OCI-LY3 (cell line): ENCODE measurements at regions not wholly inside any gene's neighbourhood (a gene's known extent, or its start where the extent isn't known, plus 50 kb on each side); places are given as distances from the start of the nearest gene placed in this dataset.

ENCODE experiments used
- H2AFZ ChIP-seq: fragments of 200-600, 300-600 bp; shearing (Covaris generic); 2 replicates; pipeline ENCODE4 v1.6.0; 2014; ENCODE audit warnings: antibody characterized with exemption, low read depth, low read length
- H3K27ac ChIP-seq: fragments of 200-600, 300-600 bp; sonication (generic); 2 replicates; pipeline ENCODE4 v1.5.1; 2014; ENCODE audit warnings: mild to moderate bottlenecking, low read length, moderate library complexity, mixed read lengths
- H3K27me3 ChIP-seq: fragments of 200-600, 300-600 bp; sonication (generic); 2 replicates; pipeline ENCODE4 v1.6.1; 2014; ENCODE audit warnings: low read depth, low read length, mixed read lengths
- H3K36me3 ChIP-seq: fragments of 200-600, 300-600 bp; sonication (generic); replicated peaks from 2 replicates; pipeline ENCODE3; 2014; ENCODE audit warnings: low read depth, low read length, mixed read lengths
- H3K4me1 ChIP-seq: fragments of 300-600, 200-600 bp; sonication (generic); 2 replicates; pipeline ENCODE4 v1.6.1; 2014; ENCODE audit warnings: low read length, mixed read lengths
- H3K4me2 ChIP-seq: fragments of 200-600, 300-600 bp; sonication (generic); 2 replicates; pipeline ENCODE4 v1.6.1; 2014; ENCODE audit warnings: low read length, mixed read lengths
- H3K4me3 ChIP-seq: fragments of 300-600, 200-600 bp; sonication (generic); 2 replicates; pipeline ENCODE4 v1.5.1; 2014; ENCODE audit warnings: antibody characterized with exemption, mild to moderate bottlenecking, low read length, moderate library complexity
- H3K79me2 ChIP-seq: fragments of 300-600, 200-600 bp; shearing (Covaris generic); 2 replicates; pipeline ENCODE4 v1.6.1; 2014; ENCODE audit warnings: mild to moderate bottlenecking, low read length, mixed read lengths
- H3K9ac ChIP-seq: fragments of 300-600, 200-600 bp; shearing (Covaris generic); 2 replicates; pipeline ENCODE4 v1.6.0; 2014; ENCODE audit warnings: mild to moderate bottlenecking, low read length, moderate library complexity
- H3K9me3 ChIP-seq: fragments of 200-600, 300-600 bp; shearing (Covaris generic); 2 replicates; pipeline ENCODE4 v1.6.1; 2014; ENCODE audit warnings: low read length, mixed read lengths; ENCODE audit not compliant: insufficient read depth
- H4K20me1 ChIP-seq: fragments of 200-600, 300-600 bp; sonication (generic); 2 replicates; pipeline ENCODE4 v1.6.1; 2016; ENCODE audit warnings: low read length, mixed read lengths; ENCODE audit not compliant: insufficient read depth
- EZH2phosphoT487 ChIP-seq: fragments of 200-600 bp; shearing (Covaris generic); IDR thresholded peaks from 2 replicates; pipeline ENCODE4 v1.6.1; 2018; ENCODE audit warnings: antibody characterized with exemption, mixed run types, low read depth
- TF ChIP-seq, protein P1 (sequence below): fragments of 200-600, 300-600 bp; sonication (generic); IDR thresholded peaks from 2 replicates; pipeline ENCODE4 v1.5.1; 2014; ENCODE audit warnings: antibody characterized with exemption, low read length, low read depth

DNA sequence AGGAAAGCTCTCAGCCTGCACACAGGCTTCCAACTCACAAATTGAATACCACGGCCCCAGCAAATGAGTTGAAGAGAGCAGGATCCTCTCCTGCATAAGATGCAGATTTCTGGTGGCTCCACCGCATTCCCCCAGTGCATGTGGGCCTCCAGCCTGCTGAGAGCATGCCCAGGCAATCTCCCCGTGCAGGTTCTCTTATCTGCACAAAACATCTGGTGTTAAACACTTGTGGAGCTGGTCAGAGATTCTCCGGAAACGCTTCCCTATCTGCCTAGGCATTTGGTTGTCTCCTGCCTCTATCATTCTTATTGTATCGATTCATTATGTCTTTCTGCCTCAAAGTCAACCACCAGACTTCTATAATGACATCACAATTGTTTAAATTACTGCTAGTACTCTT is 1349.0 kb upstream of the B3GALT2 start:
- H3K4me3 ChIP-seq = no peak overlapping the region
- H3K79me2 ChIP-seq = no peaks in the 10 kb centered on the region
- H3K9ac ChIP-seq = no peak overlapping the region
- H4K20me1 ChIP-seq = no peaks in the 10 kb centered on the region
- no peaks in the 10 kb centered on the region for H3K36me3 ChIP-seq
- TF ChIP-seq EZH2phosphoT487 = no peak
- TF ChIP-seq, protein P1, sequence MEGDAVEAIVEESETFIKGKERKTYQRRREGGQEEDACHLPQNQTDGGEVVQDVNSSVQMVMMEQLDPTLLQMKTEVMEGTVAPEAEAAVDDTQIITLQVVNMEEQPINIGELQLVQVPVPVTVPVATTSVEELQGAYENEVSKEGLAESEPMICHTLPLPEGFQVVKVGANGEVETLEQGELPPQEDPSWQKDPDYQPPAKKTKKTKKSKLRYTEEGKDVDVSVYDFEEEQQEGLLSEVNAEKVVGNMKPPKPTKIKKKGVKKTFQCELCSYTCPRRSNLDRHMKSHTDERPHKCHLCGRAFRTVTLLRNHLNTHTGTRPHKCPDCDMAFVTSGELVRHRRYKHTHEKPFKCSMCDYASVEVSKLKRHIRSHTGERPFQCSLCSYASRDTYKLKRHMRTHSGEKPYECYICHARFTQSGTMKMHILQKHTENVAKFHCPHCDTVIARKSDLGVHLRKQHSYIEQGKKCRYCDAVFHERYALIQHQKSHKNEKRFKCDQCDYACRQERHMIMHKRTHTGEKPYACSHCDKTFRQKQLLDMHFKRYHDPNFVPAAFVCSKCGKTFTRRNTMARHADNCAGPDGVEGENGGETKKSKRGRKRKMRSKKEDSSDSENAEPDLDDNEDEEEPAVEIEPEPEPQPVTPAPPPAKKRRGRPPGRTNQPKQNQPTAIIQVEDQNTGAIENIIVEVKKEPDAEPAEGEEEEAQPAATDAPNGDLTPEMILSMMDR = no peak
- H2AFZ ChIP-seq = no peak overlapping the region
- H3K9me3 ChIP-seq = no peaks in the 10 kb centered on the region
- no peak overlapping the region for H3K4me2 ChIP-seq
- no peaks in the 10 kb centered on the region for H3K4me1 ChIP-seq
- H3K27me3 ChIP-seq = no peaks in the 10 kb centered on the region
- H3K27ac ChIP-seq = no peak overlapping the region

DNA sequence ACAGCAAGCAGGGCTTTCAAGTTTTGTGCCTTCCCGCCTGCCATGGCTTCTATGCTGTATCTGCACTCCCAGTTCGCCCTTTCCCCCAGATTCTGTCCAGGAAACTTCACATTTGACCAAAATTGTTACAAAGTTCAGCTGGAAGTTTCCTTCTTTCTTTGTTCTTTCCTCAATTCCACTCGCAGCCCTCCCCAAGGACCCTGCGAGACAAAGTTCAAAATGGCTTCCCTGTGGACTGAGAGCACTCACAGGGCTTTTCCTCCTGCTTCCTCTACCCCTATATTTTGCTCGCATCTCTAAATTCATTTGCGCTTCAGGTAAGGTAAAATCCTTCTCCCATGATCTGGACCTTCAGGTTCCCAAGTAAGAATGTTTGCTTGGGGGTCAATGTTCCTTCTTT is 1348.4 kb upstream of the B3GALT2 start:
- no peaks in the 10 kb centered on the region for H4K20me1 ChIP-seq
- H3K9ac ChIP-seq = no peak overlapping the region
- no peak overlapping the region for H3K4me3 ChIP-seq
- no peaks in the 10 kb centered on the region for H3K9me3 ChIP-seq
- H3K27ac ChIP-seq = no peak overlapping the region
- no peak overlapping the region; the same call in 1 of the 2 replicates for H2AFZ ChIP-seq
- no peaks in the 10 kb centered on the region for H3K4me1 ChIP-seq
- TF ChIP-seq, protein P1 = no peak
- no peak for TF ChIP-seq EZH2phosphoT487
- H3K27me3 ChIP-seq = no peaks in the 10 kb centered on the region
- H3K4me2 ChIP-seq = no peak overlapping the region
- H3K36me3 ChIP-seq = no peaks in the 10 kb centered on the region
- H3K79me2 ChIP-seq = no peaks in the 10 kb centered on the region

DNA sequence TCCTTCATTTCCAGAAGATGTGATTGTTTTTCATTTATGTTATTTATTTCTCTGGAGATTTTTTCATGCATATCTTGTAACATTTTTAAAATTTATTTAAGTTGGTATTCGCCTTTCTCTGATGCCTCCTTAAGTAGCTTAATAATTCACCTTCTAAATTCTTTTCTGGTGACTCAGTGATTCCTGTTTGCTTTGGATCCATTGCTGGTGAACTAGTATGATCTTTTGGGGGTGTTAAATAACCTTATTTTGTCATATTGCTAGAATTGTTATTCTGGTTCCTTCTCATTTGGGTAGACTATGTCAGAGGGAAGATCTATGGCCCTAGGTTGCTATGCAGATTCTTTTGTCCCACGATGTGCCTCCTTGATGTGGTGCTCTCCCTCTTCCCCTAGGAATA is 1347.2 kb upstream of the B3GALT2 start:
- H3K27me3 ChIP-seq = no peaks in the 10 kb centered on the region
- TF ChIP-seq EZH2phosphoT487 = no peak
- no peak overlapping the region for H3K9ac ChIP-seq
- H3K9me3 ChIP-seq = no peaks in the 10 kb centered on the region
- H3K4me2 ChIP-seq = no peak overlapping the region
- no peaks in the 10 kb centered on the region for H3K4me1 ChIP-seq
- no peaks in the 10 kb centered on the region for H3K36me3 ChIP-seq
- H4K20me1 ChIP-seq = no peaks in the 10 kb centered on the region
- H3K79me2 ChIP-seq = no peaks in the 10 kb centered on the region
- no peak overlapping the region for H3K27ac ChIP-seq
- no peak overlapping the region for H2AFZ ChIP-seq
- no peak overlapping the region for H3K4me3 ChIP-seq

DNA sequence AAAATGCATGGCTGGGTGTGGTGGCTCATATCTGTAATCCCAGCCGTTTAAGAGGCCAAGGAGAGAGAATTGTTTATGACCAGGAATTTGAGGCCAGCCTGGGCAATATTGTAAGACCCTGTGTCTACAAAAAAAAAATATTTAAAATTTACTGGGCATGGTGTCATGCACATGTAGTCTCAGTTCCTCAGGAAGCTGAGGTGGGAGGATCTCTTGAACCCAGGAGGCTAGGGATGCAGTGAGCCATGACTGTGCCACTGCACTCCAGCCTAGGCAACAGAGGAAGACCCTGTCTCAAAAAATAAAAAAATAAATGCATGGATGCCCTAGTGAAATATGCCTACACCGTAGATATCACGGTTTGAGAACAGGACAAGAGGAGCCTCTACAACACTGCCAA is 1331.2 kb upstream of the B3GALT2 start:
- Histone ChIP-seq H3K79me2 (no peaks in the 10 kb centered on the region), H3K4me3 (no peak overlapping the region), H3K4me1 (peaks cover 7% of the 10 kb centered on the region; the same call in 1 of the 2 replicates), H3K36me3 (no peaks in the 10 kb centered on the region), H3K9ac (no peak overlapping the region), H3K9me3 (no peaks in the 10 kb centered on the region), H4K20me1 (no peaks in the 10 kb centered on the region), H2AFZ (no peak overlapping the region), H3K27ac (no peak overlapping the region), H3K27me3 (no peaks in the 10 kb centered on the region), H3K4me2 (no peak overlapping the region)
- TF ChIP-seq, protein P1 = no peak
- TF ChIP-seq EZH2phosphoT487 = no peak

DNA sequence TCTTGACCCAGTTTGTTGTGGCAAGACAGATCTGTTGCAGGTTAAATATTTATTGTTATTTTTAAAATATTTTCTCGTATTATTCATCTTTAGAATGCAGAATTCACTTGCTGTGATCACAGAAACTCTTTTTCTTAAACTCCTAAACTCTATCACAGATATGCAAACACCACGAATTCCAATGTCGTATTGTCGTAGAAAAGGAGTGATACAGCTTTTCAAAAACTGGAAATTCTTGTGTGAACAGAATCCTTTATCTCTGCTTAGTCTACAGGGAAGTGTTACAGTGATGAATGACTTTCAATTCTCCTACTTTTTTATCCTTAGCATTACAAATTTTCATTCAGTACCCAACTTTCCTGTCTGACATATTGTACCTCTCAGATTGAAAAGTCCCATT is 1329.5 kb upstream of the B3GALT2 start:
- H3K27ac ChIP-seq = no peak overlapping the region
- H3K4me3 ChIP-seq = no peak overlapping the region
- H3K79me2 ChIP-seq = no peaks in the 10 kb centered on the region
- peaks cover 3% of the 10 kb centered on the region for H3K36me3 ChIP-seq
- H4K20me1 ChIP-seq = no peaks in the 10 kb centered on the region
- H3K4me2 ChIP-seq = no peak overlapping the region
- H3K27me3 ChIP-seq = no peaks in the 10 kb centered on the region
- H2AFZ ChIP-seq = no peak overlapping the region
- peaks cover 6% of the 10 kb centered on the region for H3K9me3 ChIP-seq
- peaks cover 7% of the 10 kb centered on the region; the same call in 1 of the 2 replicates for H3K4me1 ChIP-seq
- no peak overlapping the region for H3K9ac ChIP-seq
- no peak for TF ChIP-seq EZH2phosphoT487
